GM19468 (cell line): ENCODE measurements at regions not wholly inside any gene's neighbourhood (a gene's known extent, or its start where the extent isn't known, plus 50 kb on each side); places are given as distances from the start of the nearest gene placed in this dataset.
"Not testable (repeated sequence)": the region's sequence is repeated elsewhere in the genome, so short reads cannot be mapped to it uniquely, and the experiment has no call there.

ENCODE experiments used
- ATAC-seq: cut with Tn5 transposase; IDR thresholded peaks from one replicate; pipeline ENCODE4 v1.9.1; 2021; ENCODE audit warnings: mild to moderate bottlenecking, moderate library complexity, moderate number of reproducible peaks; ENCODE audit not compliant: unreplicated experiment; ENCODE audit errors: extremely low read depth

DNA sequence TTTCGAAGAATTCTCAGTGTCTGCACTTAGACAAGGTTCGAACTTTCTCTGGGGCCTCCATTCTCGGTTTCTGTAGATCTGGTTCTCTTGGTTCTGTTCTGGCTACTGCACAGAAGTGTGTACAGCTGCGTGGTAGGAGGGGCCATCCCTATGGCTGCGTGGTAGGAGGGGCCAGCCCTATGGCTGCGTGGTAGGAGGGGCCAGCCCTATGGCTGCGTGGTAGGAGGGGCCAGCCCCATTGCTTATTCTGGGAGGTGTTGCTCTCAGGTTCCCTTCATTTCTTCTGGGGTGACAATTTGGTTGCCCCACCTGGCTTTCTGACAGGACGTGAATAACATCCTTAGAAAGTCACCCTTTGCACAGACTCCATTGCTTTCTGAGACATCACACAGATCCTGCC, 65.2 kb upstream of the CHST15 start:
- ATAC-seq = no peak

- no peak for ATAC-seq
These were observed 63.9 kb upstream of the CHST15 start for GRCh38 chr10:124157271-124157681.

DNA sequence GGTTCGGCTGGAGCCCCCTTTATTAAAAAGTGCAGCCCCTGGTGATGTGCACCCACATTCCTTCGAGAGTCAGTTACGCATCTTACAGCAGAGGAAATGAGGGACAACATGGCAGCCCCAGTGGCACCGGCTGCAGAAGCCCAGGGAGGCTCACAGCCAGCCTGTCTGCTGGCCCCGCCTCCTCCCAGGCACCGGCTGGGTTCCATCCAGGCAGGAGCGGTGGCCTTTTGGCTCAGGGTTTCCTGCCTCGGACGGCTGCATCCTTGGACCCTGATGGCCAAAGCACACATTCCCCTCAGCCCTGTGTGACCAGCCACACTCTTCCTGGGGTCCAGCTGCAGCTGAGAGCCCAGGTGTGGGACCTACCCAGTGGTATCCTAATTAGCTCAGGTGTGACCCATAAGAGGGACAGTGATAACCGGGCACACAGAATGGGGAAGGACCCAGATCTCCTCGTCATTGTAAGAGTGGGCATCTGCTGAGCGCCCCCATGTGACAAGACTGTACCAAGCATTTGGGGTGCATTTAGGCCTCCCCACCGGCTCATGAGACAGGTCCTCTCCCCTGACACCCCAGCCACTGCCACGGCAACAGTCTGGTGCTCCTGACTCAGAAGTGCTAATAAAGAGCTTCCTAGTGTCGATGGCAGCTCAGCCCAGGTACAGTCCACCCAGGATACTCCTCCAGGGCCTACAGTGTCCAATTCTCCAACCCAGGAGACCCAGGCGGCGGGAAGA, 63.3 kb upstream of the CHST15 start:
- ATAC-seq = no peak

DNA sequence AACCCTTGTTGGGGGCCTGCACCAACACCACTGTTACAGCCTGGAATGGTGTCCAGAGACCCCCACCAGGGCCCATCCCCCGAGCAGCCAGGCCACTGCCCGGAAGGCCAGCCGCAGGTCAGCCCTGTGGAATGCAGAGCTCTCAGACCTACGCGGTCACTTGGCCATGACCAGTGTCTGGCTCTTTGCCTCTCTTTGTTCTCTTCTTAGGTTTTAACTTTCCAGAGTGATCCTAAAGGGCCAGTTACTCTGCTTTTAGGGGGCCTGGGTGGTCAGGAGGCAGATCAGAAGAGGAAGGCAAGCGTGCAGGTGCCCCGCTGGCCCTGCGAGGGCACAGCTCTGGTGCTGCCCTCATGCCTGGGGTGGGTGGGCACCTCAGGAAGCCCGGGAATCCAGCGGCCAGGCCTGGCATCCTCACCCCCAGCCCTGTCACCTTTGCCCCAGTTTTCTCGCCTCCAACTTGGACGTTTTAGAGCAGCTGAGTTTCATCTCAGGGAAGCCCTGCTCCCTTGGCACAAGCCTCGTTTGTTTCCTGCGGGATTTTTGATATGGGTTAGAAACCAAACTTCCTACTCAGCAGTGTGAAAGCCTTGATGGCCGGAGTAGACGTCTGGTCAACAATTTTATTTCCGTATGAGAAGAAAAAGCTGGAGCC, 62.5 kb upstream of the CHST15 start:
- no peak for ATAC-seq

GRCh38 chr10:124153023-124153826, 59.8 kb upstream of the CHST15 start:
- peak; percentile 55 for ATAC-seq

DNA sequence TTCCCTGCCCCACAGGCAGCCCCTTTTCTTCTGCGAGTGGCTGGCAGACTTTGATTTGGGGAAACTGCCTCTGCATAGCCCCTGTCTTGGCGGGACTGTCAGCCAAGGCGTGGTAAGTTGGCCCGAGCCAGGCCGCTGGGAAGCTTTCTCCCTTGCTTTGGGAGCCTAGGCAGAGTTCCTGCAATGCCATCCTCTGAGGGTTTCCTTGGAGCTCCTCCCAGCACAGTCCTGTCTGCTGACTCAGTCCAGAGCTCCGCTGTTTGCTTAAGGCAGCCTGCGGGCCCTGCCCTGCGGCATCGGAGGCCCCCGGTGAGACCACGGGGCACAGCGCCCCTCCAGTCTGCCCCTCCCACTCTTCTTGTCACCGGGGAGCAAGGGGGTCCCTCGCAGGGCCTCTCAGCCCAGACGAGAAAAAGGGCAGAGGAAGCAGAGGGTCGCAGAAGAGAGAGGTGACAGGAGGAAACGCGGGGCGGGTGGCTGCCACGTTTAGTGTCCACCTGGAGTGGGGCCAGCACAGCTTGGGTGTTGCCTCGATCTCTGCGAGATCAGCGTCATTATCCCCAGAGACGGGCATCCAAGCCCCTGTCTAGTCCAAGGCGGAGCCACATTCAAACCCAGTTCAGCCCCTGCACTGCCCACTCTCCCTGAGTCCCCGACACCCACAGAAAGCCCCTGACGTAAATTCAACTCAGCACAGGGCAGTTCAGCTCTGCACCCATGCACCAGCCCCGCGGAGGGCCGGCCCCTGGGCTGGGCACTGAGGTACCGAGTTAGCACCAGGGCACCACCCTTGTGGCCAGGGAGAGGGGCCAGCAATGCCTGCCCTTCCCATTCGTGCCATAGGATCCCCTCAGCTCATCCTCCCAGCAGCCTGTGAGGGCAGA, 59.0 kb upstream of the CHST15 start:
- no peak for ATAC-seq

DNA sequence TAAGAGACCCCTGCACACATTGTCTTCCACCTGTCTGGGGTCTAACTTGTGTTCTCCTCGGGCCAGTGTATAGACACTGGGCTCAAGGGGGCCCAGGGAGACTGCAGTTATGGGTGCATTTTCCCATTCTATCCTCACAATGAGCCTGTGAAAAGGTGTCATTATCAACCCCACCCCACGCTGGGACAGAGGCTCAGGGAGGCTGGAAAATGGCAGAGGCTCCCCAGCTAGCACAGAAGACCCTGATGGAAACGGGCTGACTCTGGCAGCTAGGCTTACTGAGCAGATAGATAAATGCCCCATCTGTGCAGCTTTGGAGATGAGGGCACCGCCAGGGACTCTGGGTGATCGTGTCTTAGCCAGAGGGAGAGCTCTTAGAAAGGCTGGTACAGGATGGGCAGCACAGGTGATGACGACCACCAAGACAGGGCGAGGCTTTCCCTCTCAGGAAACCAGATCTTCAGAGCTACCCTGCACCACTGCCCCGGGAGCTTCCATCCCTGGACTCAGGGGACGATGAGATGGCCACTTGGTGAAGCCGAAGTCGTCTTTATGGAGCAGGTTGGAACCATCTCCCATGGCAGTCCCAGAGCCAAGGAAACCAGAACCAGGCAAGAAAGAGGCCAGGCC, 58.2 kb upstream of the CHST15 start:
- ATAC-seq = no peak

- no peak for ATAC-seq
These were observed 57.5 kb upstream of the CHST15 start for GRCh38 chr10:124150807-124151417.

- no peak for ATAC-seq
These were observed 56.9 kb upstream of the CHST15 start for GRCh38 chr10:124150189-124150806.

DNA sequence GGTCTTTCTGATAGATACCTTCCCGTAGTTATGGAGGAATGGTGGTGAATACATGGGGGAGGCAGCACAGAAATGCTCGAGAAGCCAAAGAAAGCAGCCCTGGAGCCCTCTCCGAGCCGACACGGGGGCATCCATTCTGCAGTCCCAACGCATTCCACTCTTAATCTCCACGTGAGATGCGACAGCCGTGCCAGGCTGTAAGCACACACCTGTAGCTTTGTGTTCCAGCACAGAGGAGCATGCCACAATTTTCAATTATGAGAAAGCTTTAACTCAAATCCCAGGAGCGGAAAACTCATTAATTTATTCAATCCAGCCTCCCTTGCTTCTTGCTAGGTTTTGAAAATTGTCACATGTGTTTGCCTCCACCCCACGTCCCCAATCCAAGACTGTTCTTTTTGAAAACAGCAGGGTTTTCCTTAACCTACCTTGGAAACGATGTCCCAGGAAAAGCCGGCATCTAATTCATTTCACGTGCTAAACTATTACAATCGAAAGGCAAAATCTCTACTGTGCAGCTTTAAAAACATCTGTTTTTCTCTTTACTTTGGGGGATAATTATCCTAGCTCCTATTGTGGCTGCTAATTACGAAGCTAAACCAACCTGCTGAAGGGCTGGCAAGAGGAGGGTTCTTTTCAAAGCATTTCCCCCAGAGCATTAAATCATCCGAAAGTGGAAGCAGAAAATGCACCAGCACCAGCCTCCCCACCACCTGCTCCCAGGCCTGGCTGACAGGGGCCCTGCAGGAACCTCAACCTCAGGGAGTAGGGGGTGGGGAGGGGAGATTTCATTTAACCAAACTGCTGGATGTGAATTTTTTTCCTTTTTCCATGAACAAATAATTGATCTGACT, 56.0 kb upstream of the CHST15 start:
- no peak for ATAC-seq

DNA sequence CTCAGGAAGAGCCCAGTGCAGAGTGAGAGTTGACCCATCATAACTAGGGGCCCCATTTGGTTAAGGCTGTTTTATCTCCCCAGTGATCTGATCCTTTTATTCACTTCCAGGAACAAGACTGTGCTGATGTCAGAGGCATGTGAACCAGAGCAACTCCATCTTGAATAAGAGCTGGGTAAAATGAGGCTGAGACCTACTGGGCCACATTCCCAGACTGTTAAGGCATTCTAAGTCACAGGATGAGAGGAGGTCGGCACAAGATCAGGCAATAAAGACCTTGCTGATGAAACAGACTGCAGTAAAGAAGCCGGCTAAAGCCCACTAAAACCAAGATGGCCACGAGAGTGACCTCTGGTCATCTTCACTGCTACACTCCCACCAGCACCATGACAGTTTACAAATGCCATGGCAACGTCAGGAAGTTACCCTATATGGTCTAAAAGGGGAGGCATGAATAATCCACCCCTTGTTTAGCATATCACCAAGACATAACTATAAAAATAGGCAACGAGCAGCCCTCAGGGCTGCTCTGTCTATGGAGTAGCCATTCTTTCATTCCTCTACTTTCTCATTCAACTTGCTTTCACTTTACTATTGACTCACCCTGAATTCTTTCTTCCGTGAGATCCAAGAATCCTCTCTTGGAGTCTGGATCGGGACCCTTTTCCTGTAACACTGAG, 55.3 kb upstream of the CHST15 start:
- not testable (repeated sequence) for ATAC-seq

GRCh38 chr10:124146483-124146882, 53.1 kb upstream of the CHST15 start:
- ATAC-seq = no peak

- no peak for ATAC-seq
These were observed 51.9 kb upstream of the CHST15 start for GRCh38 chr10:124145109-124145870.

- ATAC-seq = no peak
These were observed 51.1 kb upstream of the CHST15 start for GRCh38 chr10:124144536-124144935.

- ATAC-seq = no peak
These were observed 50.3 kb upstream of the CHST15 start for GRCh38 chr10:124143721-124144120.
